Epidermal melanocyte (primary cell): ENCODE measurements at regions not wholly inside any gene's neighbourhood (a gene's known extent, or its start where the extent isn't known, plus 50 kb on each side); places are given as distances from the start of the nearest gene placed in this dataset.
"Not testable (repeated sequence)": the region's sequence is repeated elsewhere in the genome, so short reads cannot be mapped to it uniquely, and the experiment has no call there.

Experiments used
- DNase-seq: peaks from one replicate; pipeline ENCODE4 v3.0.0; 2011; ENCODE audit warnings: low spot score; ENCODE audit not compliant: insufficient read length

- DNase-seq = no peak
These were observed 112.9 kb upstream of the DTNBP1 start for GRCh38 chr6:15775741-15776140.

- no peak for DNase-seq
These were observed 112.3 kb upstream of the DTNBP1 start for GRCh38 chr6:15775076-15775634.

GRCh38 chr6:15773806-15774410 is 111.1 kb upstream of the DTNBP1 start:
- no peak for DNase-seq

GRCh38 chr6:15770347-15771143 is 107.7 kb upstream of the DTNBP1 start:
- no peak for DNase-seq

- no peak for DNase-seq
These were observed 106.7 kb upstream of the DTNBP1 start for GRCh38 chr6:15769511-15770018.

GRCh38 chr6:15768999-15769398 is 106.2 kb upstream of the DTNBP1 start:
- DNase-seq = no peak

- DNase-seq = no peak
These were observed 101.0 kb upstream of the DTNBP1 start for GRCh38 chr6:15763837-15764236.

- DNase-seq = no peak
These were observed 100.5 kb upstream of the DTNBP1 start for GRCh38 chr6:15763364-15763763.

GRCh38 chr6:15761045-15761502 is 98.2 kb upstream of the DTNBP1 start:
- no peak for DNase-seq

GRCh38 chr6:15758631-15759215 is 95.9 kb upstream of the DTNBP1 start:
- no peak for DNase-seq

- no peak for DNase-seq
These were observed 92.7 kb upstream of the DTNBP1 start for GRCh38 chr6:15755526-15755925.

GRCh38 chr6:15754706-15755079 is 91.9 kb upstream of the DTNBP1 start:
- DNase-seq = no peak

GRCh38 chr6:15754035-15754705 is 91.3 kb upstream of the DTNBP1 start:
- no peak for DNase-seq

- no peak for DNase-seq
These were observed 90.0 kb upstream of the DTNBP1 start for GRCh38 chr6:15752820-15753219.

- DNase-seq = no peak
These were observed 89.0 kb upstream of the DTNBP1 start for GRCh38 chr6:15751721-15752350.

GRCh38 chr6:15748341-15748740 is 85.5 kb upstream of the DTNBP1 start:
- DNase-seq = no peak

GRCh38 chr6:15747354-15747883 is 84.6 kb upstream of the DTNBP1 start:
- DNase-seq = no peak

- DNase-seq = no peak
These were observed 83.0 kb upstream of the DTNBP1 start for GRCh38 chr6:15745781-15746180.

GRCh38 chr6:15744818-15745402 is 82.1 kb upstream of the DTNBP1 start:
- DNase-seq = no peak

GRCh38 chr6:15742013-15742412 is 79.2 kb upstream of the DTNBP1 start:
- DNase-seq = not testable (repeated sequence)
